HG02938 (cell line): ENCODE measurements at regions not wholly inside any gene's neighbourhood (a gene's known extent, or its start where the extent isn't known, plus 50 kb on each side); places are given as distances from the start of the nearest gene placed in this dataset.
"Not testable (repeated sequence)": the region's sequence is repeated elsewhere in the genome, so short reads cannot be mapped to it uniquely, and the experiment has no call there.

Source experiments
- ATAC-seq: cut with Tn5 transposase; IDR thresholded peaks from one replicate; pipeline ENCODE4 v1.9.1; 2021; ENCODE audit warnings: mild to moderate bottlenecking, moderate library complexity; ENCODE audit not compliant: unreplicated experiment

- no peak for ATAC-seq
Observed at GRCh38 chr6:132060591-132060990, 109.4 kb upstream of the CCN2 start.

DNA sequence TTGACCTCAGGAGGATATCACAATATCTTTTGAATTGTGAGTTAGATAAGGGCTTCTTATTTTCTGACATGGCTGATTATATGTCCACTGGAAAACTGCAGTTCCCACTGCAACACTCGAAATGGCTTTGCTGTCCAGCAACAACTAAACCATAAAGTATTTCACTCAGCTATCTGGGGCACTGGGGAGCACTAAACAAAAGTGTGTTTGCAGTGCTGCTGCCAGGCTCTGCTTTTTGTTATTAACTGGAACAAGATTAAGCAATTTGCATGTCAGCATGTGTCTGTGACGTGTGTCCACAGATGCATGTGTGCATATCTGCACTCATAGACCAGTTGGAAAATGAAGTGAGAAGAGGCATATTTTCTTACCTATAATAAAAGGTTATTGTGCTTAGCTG, 107.8 kb upstream of the CCN2 start:
- no peak for ATAC-seq

- ATAC-seq: no peak
Observed at GRCh38 chr6:132054525-132054924, 103.4 kb upstream of the CCN2 start.

DNA sequence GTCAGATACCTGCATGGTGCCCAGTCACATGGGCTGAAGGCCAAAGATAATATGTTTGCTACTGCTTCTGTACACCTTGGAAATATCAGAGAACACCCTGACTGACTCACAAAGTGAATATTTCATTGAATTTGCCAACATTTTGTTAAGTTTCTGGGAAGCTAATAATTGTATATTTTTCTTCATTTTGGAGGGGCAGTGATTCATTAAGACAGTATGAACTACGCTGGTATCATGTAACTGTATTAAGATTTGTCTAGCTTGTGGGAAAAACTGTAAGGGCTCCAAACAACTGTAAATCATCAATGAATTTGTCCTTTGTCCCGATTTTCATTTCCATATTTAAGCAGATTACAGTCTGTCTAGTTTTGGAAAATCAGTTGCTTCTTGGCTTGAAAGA, 102.3 kb upstream of the CCN2 start:
- ATAC-seq: no peak

DNA sequence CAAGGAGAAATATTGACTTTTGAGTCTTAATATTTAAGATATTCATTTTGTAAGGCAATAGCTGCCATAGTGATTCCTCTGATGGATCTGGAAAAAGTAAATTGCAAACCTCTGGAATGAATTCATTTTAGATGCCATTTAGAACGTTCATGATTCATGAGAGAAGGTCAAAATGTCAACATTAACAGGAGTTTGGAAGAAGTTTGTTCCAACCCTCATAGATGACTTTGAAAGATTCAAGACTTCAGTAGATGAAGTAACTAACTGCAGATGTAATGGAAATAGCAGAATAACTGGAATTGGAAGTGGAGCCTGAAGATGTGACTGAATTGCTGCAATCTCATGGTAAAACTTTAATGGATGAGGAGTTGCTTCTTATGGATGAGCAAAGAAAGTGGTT, 100.9 kb upstream of the CCN2 start:
- no peak for ATAC-seq

DNA sequence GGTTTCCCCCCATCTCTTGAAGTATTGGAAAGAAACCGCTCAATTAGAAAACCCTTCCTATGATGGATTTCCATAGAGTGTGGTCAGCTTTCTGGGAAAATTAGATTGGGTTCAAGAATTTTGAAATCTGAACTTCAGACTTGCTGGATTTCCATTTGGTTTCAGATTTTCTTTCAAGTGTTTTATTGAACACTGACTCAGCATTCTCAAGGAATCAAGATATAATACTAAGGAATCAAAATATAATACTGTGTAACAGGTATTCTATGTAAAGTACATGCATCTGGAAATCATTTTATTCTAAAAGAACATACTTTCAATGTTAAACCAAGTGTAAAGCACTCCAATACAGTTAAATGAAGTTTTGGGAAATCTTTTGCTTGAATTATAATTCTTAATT, 94.7 kb upstream of the CCN2 start:
- no peak for ATAC-seq

DNA sequence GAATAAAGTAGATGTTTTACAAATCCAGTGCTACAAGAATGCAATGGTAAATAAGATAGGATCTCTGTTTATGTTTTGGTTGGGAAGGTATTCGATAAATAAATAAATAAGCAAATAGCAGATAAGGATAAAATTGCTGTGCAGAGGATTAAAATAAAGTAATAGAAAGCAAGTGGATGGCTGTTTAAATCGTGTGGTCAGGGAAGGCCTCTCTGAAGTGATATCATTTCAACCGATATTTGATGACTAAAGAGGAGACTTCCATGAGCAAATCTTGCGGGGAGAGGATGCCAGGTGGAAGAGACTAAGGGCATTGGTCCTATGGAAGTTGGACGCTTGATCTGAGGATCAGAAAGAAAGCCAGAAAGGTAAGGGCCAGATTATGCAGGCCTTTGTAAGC, 92.0 kb upstream of the CCN2 start:
- ATAC-seq: no peak

DNA sequence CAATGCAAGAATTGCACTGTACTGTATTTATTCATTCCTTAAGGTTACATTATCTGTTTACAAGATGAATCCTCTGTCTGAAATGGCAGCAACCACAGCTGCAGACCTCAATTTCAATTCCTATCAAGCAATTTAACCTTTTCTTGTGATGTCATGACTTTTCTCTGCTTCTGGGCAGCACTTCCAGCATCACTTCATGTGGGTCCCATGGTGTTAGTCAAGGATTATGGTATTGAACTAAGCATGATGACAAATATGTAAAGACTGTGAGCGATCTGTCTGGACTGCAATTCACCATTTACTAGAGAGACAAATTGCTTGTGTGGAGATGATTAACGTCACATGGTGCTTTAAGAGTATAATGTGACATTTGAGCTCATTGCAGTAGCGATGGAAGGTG, 90.5 kb upstream of the CCN2 start:
- no peak for ATAC-seq

DNA sequence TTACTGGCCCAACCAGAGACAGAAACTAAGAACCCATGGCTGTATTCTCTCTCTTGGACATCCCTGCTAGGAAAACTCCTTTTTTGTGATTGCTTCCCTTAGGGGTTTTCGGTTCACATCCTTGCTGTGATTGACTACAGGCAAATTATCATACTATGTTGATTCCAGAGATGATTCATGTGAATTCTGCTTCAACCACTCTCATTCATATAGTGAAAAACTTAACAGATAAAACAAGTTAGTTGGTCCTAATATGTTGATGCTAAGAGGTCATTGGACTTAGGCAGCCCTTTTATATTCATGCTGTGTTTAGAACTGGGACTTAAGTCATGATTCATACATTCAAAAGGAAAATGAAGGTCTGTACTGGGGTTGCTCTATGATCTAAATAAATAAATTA, 76.9 kb upstream of the CCN2 start:
- ATAC-seq: no peak

GRCh38 chr6:132025468-132025867, 74.3 kb upstream of the CCN2 start:
- no peak for ATAC-seq

DNA sequence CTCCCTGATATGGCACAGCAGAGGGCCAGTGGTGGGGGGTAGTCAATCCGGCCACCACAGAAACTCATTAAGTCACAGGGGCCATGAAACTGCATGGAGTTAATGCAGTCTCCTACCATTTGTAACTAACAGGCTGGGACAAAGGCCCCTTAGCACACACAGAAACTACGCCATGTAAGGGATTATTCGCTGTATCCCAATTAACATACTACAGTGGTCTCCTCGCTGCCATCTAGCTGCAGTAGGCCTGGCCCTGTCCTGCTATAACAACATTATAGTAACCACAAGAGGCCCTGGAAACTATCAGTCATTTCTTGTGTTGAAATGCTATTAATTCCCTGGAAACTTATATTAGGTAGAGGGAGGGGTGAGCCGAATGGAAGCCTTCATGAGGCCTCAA, 72.3 kb upstream of the CCN2 start:
- ATAC-seq: no peak

DNA sequence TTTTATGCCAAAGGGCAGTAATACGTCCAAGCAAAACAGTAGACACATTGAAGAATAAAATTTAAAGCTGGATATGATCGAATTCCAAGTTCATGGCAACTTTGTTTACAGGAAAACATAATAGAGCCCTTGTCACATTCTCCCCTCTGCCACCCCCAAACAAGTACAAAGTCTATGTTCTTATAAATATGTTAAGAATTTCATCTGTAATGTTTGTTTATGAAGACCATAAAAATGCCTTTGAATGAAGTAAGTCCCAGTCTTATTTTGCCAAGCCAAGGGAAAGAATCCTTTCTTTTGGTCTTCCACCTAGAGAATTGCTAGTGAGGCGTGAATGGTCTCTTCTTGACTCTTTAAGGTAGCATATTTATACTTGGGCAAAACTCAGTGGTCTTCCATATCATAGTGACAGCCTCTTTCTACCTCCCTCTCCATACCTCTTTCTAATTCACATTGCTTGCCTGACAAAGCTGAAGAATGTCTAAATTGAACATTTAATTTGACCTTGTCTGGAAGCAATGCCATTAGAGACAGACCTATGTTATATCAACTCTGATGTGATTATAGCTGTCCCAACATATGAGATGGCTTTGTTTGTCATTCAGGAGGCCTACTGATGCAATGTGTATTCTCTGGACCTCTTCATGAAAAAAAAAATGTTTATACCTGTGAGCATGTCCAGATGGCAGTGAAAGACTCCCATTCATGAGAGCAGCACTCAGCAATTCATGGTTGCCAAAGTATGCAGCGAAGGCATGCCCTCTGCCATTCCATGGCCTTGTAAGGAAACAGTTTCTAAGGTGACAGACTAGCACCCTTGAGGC, 70.6 kb upstream of the CCN2 start:
- no peak for ATAC-seq

GRCh38 chr6:132020918-132021317, 69.7 kb upstream of the CCN2 start:
- ATAC-seq: not testable (repeated sequence)

- ATAC-seq: no peak
Observed at GRCh38 chr6:132020138-132020581, 69.0 kb upstream of the CCN2 start.

GRCh38 chr6:132019586-132019985, 68.4 kb upstream of the CCN2 start:
- ATAC-seq: no peak

GRCh38 chr6:132017942-132018341, 66.8 kb upstream of the CCN2 start:
- ATAC-seq: no peak

- no peak for ATAC-seq
Observed at GRCh38 chr6:132016396-132016795, 65.2 kb upstream of the CCN2 start.

DNA sequence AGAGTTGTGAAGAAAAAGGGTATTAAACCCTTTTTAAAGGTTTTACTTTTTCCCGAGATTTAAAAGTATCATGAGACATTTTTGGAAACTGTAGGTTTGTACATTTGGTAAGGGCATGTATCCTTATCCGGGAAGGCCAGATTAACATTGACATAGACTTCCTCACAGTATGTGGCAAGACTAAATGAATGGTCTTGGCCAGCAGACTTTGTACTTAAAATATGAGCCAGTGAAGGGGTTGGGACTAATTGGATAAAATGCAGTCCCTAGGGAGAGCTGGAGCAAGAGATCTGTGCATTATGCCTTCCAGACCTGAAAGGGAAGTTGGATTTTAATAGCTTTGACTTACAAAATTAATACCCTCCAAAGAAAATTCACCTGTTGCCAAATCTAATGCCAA, 60.4 kb upstream of the CCN2 start:
- ATAC-seq: no peak

GRCh38 chr6:132009175-132009574, 58.0 kb upstream of the CCN2 start:
- no peak for ATAC-seq

- no peak for ATAC-seq
Observed at GRCh38 chr6:132007474-132008190, 56.5 kb upstream of the CCN2 start.

- ATAC-seq: no peak
Observed at GRCh38 chr6:132005178-132005577, 54.0 kb upstream of the CCN2 start.

- ATAC-seq: no peak
Observed at GRCh38 chr6:132004668-132005067, 53.5 kb upstream of the CCN2 start.
